ENCODE measurements at regions not wholly inside any gene's neighbourhood (a gene's known extent, or its start where the extent isn't known, plus 50 kb on each side); places are given as distances from the start of the nearest gene placed in this dataset.
"Not testable (repeated sequence)": the region's sequence is repeated elsewhere in the genome, so short reads cannot be mapped to it uniquely, and the experiment has no call there.

DNA sequence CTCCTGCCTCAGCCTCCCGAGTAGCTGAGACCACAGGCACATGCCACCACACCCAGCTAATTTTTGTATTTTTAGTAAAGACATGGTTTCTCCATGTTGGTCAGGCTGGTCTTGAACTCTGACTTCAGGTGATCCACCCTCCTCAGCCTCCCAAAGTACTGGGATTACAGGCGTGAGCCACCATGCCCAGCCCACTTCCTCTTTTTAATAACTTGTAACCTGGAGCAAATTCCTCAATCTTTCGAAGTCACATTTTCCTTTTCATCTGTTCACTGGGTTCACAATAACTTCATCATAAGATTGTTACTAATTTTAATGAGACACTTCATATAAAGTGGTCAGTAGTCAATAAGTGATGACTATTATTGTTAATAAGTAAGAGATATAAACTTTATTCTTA lies 193.3 kb upstream of the FERD3L start:
- TF ChIP-seq, protein P1, sequence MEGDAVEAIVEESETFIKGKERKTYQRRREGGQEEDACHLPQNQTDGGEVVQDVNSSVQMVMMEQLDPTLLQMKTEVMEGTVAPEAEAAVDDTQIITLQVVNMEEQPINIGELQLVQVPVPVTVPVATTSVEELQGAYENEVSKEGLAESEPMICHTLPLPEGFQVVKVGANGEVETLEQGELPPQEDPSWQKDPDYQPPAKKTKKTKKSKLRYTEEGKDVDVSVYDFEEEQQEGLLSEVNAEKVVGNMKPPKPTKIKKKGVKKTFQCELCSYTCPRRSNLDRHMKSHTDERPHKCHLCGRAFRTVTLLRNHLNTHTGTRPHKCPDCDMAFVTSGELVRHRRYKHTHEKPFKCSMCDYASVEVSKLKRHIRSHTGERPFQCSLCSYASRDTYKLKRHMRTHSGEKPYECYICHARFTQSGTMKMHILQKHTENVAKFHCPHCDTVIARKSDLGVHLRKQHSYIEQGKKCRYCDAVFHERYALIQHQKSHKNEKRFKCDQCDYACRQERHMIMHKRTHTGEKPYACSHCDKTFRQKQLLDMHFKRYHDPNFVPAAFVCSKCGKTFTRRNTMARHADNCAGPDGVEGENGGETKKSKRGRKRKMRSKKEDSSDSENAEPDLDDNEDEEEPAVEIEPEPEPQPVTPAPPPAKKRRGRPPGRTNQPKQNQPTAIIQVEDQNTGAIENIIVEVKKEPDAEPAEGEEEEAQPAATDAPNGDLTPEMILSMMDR (IDR thresholded peaks at IDR 0.05) = not testable (repeated sequence)
- not testable (repeated sequence) for TF ChIP-seq EZH2 (IDR thresholded peaks at IDR 0.05; ENCODE audit: borderline replicate concordance, insufficient read depth, low read depth, low read length, poor library complexity, severe bottlenecking)

All from B cell (primary cell).